Liver (tissue), 8 donors: ENCODE measurements at regions not wholly inside any gene's neighbourhood (a gene's known extent, or its start where the extent isn't known, plus 50 kb on each side); places are given as distances from the start of the nearest gene placed in this dataset.

Source experiments
- DNase-seq: peaks from one replicate; pipeline ENCODE4 v3.0.0-alpha.2; 2017; ENCODE audit warnings: low spot score
- H3K27ac ChIP-seq, 2 donors: one replicate each; pipeline ENCODE4 v1.7.0; 2013; ENCODE audit warnings: inconsistent platforms in 2 of 2, low read length in 2 of 2, control low read depth in 1 of 2, low read depth in 1 of 2, mild to moderate bottlenecking in 1 of 2
- H3K27me3 ChIP-seq, 4 donors: one replicate each; pipeline versions ENCODE4 v1.6.1 to v1.7.0; 2013; ENCODE audit warnings: low read length in 3 of 4, inconsistent platforms in 1 of 4, mild to moderate bottlenecking in 1 of 4, moderate library complexity in 1 of 4; ENCODE audit not compliant: control insufficient read depth in 4 of 4, insufficient read depth in 4 of 4
- H3K36me3 ChIP-seq, 4 donors: one replicate each; pipeline versions ENCODE4 v1.6.1 to v1.7.0; 2013; ENCODE audit warnings: low read length in 3 of 4, mild to moderate bottlenecking in 3 of 4, low read depth in 1 of 4, moderate library complexity in 1 of 4; ENCODE audit not compliant: control insufficient read depth in 4 of 4, insufficient read depth in 3 of 4
- H3K4me1 ChIP-seq, 4 donors: one replicate each; pipeline versions ENCODE4 v1.6.1 to v1.7.0; 2013; ENCODE audit warnings: low read length in 3 of 4, mild to moderate bottlenecking in 3 of 4, moderate library complexity in 1 of 4; ENCODE audit not compliant: control insufficient read depth in 4 of 4, insufficient read depth in 4 of 4
- H3K4me3 ChIP-seq, 3 donors: one replicate each; pipeline versions ENCODE4 v1.6.1 to v1.7.0; 2013; ENCODE audit warnings: low read length in 3 of 3, control low read depth in 1 of 3, low read depth in 1 of 3, mild to moderate bottlenecking in 1 of 3
- H3K9ac ChIP-seq, 2 donors: one replicate each; pipeline ENCODE4 v1.7.0; 2013; ENCODE audit warnings: low read length in 2 of 2, mild to moderate bottlenecking in 2 of 2, moderate library complexity in 2 of 2, control low read depth in 1 of 2, low read depth in 1 of 2
- H3K9me3 ChIP-seq, 4 donors: one replicate each; pipeline versions ENCODE4 v1.6.1 to v1.7.0; 2013; ENCODE audit warnings: low read length in 3 of 4; ENCODE audit not compliant: control insufficient read depth in 4 of 4
- EGR1 ChIP-seq, 2 donors: IDR thresholded peaks; 2 replicates each; pipeline ENCODE4 v1.6.1; 2016 to 2018; ENCODE audit warnings: antibody characterized with exemption in 2 of 2, low read depth in 2 of 2
- FOXA1 ChIP-seq: IDR thresholded peaks from 2 replicates; pipeline ENCODE4 v1.6.1; 2016; ENCODE audit warnings: antibody characterized with exemption
- FOXA2 ChIP-seq: IDR thresholded peaks from 2 replicates; pipeline ENCODE4 v1.6.1; 2016; ENCODE audit warnings: antibody characterized with exemption
- GABPA ChIP-seq, 2 donors: IDR thresholded peaks in 1 of 2; conservative IDR thresholded peaks in 1 of 2; 2 replicates each; pipeline ENCODE4 v1.6.1; 2016; ENCODE audit warnings: antibody characterized with exemption in 2 of 2, mild to moderate bottlenecking in 1 of 2, moderate library complexity in 1 of 2
- HNF4A ChIP-seq, 2 donors: conservative IDR thresholded peaks; 2 replicates each; pipeline ENCODE4 v1.6.1; 2016; ENCODE audit warnings: antibody characterized with exemption in 2 of 2, mild to moderate bottlenecking in 2 of 2
- HNF4G ChIP-seq: IDR thresholded peaks from 2 replicates; pipeline ENCODE4 v1.6.1; 2016; ENCODE audit warnings: antibody characterized with exemption
- JUND ChIP-seq, 2 donors: IDR thresholded peaks; 2 replicates each; pipeline ENCODE4 v1.6.1; 2016; ENCODE audit warnings: antibody characterized with exemption in 2 of 2
- NR2F2 ChIP-seq: IDR thresholded peaks from 2 replicates; pipeline ENCODE4 v1.6.1; 2016; ENCODE audit warnings: antibody characterized with exemption
- RAD21 ChIP-seq, 2 donors: IDR thresholded peaks; 2 replicates each; pipeline ENCODE4 v1.6.1; 2016; ENCODE audit warnings: antibody characterized with exemption in 2 of 2, mild to moderate bottlenecking in 2 of 2
- RXRA ChIP-seq, 2 donors: IDR thresholded peaks; 2 replicates each; pipeline ENCODE4 v1.6.1; 2017 to 2018; ENCODE audit warnings: antibody characterized with exemption in 2 of 2, mild to moderate bottlenecking in 1 of 2
- SP1 ChIP-seq: IDR thresholded peaks from 2 replicates; pipeline ENCODE4 v1.6.1; 2018; ENCODE audit warnings: antibody characterized with exemption, mild to moderate bottlenecking
- TAF1 ChIP-seq: conservative IDR thresholded peaks from 2 replicates; pipeline ENCODE4 v1.6.1; 2016; ENCODE audit warnings: antibody characterized with exemption, mild to moderate bottlenecking
- ZBTB33 ChIP-seq: IDR thresholded peaks from 2 replicates; pipeline ENCODE4 v1.6.1; 2016; ENCODE audit warnings: antibody characterized with exemption
- WGBS: extraction: QIAGEN DNeasy Blood & Tissue Kit; methylation state at CpG from one replicate; pipeline ENCODE4 v1.1.7; 2013; 5-methylcytosine and 5-hydroxymethylcytosine counted together
- TF ChIP-seq, protein P1 (sequence below): IDR thresholded peaks from 2 replicates; pipeline ENCODE4 v1.6.1; 2016; ENCODE audit warnings: antibody characterized with exemption, mild to moderate bottlenecking
- TF ChIP-seq, protein P2 (sequence below): fragments of 150-350 bp; IDR thresholded peaks from 2 replicates; pipeline ENCODE4 v1.5.1; 2017; ENCODE audit warnings: improper control_type of control experiment, low read depth, low read length; ENCODE audit not compliant: missing input control
- TF ChIP-seq, protein P3 (sequence below): IDR thresholded peaks from 2 replicates; pipeline ENCODE4 v1.6.1; 2016; ENCODE audit warnings: antibody characterized with exemption
- TF ChIP-seq, protein P4 (sequence below): IDR thresholded peaks from 2 replicates; pipeline ENCODE4 v1.6.1; 2016; ENCODE audit warnings: antibody characterized with exemption
- donor health status: healthy.
- donor health status: healthy.
- donor health status: healthy.
- donor health status: healthy.
- donor health status: healthy.

- no peak overlapping the region for H3K4me3 ChIP-seq
- no peaks in the 10 kb centered on the region for H3K36me3 ChIP-seq
- DNase-seq = no peak
- no peaks in the 10 kb centered on the region for H3K4me1 ChIP-seq
- H3K9ac ChIP-seq = no peak overlapping the region
- TF ChIP-seq HNF4A (conservative IDR thresholded peaks at IDR 0.05) (no peak), TAF1 (no peak), SP1 (no peak), NR2F2 (no peak)
- TF ChIP-seq, protein P1, sequence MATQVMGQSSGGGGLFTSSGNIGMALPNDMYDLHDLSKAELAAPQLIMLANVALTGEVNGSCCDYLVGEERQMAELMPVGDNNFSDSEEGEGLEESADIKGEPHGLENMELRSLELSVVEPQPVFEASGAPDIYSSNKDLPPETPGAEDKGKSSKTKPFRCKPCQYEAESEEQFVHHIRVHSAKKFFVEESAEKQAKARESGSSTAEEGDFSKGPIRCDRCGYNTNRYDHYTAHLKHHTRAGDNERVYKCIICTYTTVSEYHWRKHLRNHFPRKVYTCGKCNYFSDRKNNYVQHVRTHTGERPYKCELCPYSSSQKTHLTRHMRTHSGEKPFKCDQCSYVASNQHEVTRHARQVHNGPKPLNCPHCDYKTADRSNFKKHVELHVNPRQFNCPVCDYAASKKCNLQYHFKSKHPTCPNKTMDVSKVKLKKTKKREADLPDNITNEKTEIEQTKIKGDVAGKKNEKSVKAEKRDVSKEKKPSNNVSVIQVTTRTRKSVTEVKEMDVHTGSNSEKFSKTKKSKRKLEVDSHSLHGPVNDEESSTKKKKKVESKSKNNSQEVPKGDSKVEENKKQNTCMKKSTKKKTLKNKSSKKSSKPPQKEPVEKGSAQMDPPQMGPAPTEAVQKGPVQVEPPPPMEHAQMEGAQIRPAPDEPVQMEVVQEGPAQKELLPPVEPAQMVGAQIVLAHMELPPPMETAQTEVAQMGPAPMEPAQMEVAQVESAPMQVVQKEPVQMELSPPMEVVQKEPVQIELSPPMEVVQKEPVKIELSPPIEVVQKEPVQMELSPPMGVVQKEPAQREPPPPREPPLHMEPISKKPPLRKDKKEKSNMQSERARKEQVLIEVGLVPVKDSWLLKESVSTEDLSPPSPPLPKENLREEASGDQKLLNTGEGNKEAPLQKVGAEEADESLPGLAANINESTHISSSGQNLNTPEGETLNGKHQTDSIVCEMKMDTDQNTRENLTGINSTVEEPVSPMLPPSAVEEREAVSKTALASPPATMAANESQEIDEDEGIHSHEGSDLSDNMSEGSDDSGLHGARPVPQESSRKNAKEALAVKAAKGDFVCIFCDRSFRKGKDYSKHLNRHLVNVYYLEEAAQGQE = no peak
- TF ChIP-seq, protein P2, sequence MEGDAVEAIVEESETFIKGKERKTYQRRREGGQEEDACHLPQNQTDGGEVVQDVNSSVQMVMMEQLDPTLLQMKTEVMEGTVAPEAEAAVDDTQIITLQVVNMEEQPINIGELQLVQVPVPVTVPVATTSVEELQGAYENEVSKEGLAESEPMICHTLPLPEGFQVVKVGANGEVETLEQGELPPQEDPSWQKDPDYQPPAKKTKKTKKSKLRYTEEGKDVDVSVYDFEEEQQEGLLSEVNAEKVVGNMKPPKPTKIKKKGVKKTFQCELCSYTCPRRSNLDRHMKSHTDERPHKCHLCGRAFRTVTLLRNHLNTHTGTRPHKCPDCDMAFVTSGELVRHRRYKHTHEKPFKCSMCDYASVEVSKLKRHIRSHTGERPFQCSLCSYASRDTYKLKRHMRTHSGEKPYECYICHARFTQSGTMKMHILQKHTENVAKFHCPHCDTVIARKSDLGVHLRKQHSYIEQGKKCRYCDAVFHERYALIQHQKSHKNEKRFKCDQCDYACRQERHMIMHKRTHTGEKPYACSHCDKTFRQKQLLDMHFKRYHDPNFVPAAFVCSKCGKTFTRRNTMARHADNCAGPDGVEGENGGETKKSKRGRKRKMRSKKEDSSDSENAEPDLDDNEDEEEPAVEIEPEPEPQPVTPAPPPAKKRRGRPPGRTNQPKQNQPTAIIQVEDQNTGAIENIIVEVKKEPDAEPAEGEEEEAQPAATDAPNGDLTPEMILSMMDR = no peak
- WGBS = 80% methylated on average over 3 of the region's 3 CpGs
- no peak overlapping the region for H3K27ac ChIP-seq
- no peaks in the 10 kb centered on the region for H3K27me3 ChIP-seq
- H3K9me3 ChIP-seq = peaks cover 0 to 9% (median 2%) of the 10 kb centered on the region in 4 donors
These were observed 403.2 kb upstream of the RASGEF1B start for GRCh38 chr4:81874661-81875515.

GRCh38 chr4:81870275-81870674 is 398.6 kb upstream of the RASGEF1B start:
- H3K4me3 ChIP-seq = no peak overlapping the region
- no peak overlapping the region for H3K27ac ChIP-seq
- 92% methylated on average over 5 of the region's 5 CpGs for WGBS
- no peak overlapping the region for H3K9ac ChIP-seq
- H3K9me3 ChIP-seq = peaks cover 0 to 9% (median 3%) of the 10 kb centered on the region in 4 donors
- no peaks in the 10 kb centered on the region for H3K4me1 ChIP-seq
- H3K27me3 ChIP-seq = no peaks in the 10 kb centered on the region
- no peak for DNase-seq
- TF ChIP-seq EGR1 (IDR thresholded peaks at IDR 0.05; ENCODE audit: low read depth in 2 of 2) (no peak), HNF4A (conservative IDR thresholded peaks at IDR 0.05) (no peak), RAD21 (IDR thresholded peaks at IDR 0.05) (no peak), ZBTB33 (no peak), FOXA1 (no peak), JUND (IDR thresholded peaks at IDR 0.05) (no peak), TAF1 (no peak), NR2F2 (no peak), RXRA (IDR thresholded peaks at IDR 0.05) (no peak), FOXA2 (no peak), HNF4G (no peak), GABPA (IDR thresholded peaks at IDR 0.05 in 1 of 2, conservative IDR thresholded peaks at IDR 0.05 in 1 of 2) (no peak)
- TF ChIP-seq, protein P3, sequence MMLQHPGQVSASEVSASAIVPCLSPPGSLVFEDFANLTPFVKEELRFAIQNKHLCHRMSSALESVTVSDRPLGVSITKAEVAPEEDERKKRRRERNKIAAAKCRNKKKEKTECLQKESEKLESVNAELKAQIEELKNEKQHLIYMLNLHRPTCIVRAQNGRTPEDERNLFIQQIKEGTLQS = no peak
- TF ChIP-seq, protein P2 = no peak
- TF ChIP-seq, protein P4, sequence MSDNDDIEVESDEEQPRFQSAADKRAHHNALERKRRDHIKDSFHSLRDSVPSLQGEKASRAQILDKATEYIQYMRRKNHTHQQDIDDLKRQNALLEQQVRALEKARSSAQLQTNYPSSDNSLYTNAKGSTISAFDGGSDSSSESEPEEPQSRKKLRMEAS = no peak
- TF ChIP-seq, protein P1 = no peak
- no peaks in the 10 kb centered on the region for H3K36me3 ChIP-seq
